Hematopoietic multipotent progenitor cell (in vitro differentiated cells): ENCODE measurements at regions not wholly inside any gene's neighbourhood (a gene's known extent, or its start where the extent isn't known, plus 50 kb on each side); places are given as distances from the start of the nearest gene placed in this dataset.
A peak's percentile ranks its signal among the peaks of the same experiment; 100 is the strongest.

Experiments
- DNase-seq, 3 donors: peaks; one replicate each; pipeline ENCODE4 v3.0.0-alpha.2; 2011 to 2015; ENCODE audit warnings: low read depth in 2 of 3, low spot score in 2 of 3

DNA sequence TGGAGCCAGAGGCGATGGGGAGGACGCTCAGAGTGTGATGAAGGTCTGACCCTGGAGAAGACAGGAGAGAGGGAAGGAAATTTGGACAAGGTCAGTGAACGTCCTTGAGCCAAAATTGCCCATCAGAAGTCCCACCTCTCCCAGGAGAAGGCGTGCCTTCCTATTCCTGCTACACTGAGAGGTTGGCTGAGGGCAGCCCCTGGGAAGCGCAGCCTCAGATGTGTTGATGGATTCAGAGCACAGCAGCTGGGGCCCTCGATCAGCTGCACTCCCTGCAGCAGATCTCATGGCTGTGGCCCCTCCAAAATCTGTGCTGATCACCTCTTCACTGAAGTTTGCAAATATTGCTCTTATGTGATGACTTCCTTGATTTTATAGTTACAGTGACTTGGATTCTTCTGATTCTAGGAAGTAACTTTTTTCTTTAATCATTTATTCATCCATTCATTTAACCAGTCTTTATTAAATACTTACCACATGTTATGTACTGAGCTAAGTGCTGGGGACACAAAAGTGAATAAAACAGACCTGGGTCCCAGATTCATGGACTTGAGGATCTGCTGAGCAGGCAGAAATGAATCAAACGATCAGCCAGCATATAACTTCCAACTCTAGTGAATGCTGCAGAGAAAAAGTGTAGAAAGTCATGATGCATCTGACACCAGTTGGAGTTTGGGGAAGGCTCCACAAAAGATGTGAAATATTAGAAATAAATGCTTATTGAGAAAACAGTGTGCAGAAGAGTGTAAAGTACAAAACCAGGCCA lies 69.6 kb upstream of the ARMC2 start:
- no peak for DNase-seq

DNA sequence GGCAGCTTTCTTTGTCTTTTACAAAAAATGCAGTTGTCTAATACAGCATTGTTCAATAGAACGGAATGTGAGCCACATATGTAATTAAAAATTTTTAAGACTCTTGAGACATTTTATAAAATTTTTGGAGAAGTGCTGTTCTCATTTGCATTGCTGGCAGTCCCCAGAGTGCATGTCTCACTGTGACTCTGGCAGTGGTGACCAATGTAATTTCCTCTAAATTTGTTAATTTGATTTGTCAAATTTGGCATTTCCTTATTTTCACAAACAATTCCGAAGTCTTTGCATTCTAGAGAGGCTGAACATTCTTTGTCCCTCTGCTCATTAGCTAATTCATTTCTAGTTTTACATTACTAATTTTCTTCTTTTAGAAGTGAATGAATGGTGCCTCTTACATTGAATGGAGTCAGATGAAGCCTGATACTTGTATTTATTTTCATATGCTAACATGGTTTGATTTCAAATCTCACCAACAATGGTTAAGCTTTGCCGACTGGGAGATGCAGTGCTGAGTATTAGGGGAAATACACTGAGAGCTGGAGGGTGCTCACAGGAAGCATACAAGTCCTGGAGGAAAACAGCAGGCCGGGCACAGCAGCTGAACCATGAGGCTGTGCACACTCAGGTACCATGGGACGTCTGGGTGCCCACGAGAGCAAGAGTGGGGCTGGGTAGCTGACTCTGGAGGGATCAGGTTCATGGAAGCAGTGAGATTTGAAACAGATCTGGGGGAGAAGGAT lies 68.5 kb upstream of the ARMC2 start:
- DNase-seq, result no peak

DNA sequence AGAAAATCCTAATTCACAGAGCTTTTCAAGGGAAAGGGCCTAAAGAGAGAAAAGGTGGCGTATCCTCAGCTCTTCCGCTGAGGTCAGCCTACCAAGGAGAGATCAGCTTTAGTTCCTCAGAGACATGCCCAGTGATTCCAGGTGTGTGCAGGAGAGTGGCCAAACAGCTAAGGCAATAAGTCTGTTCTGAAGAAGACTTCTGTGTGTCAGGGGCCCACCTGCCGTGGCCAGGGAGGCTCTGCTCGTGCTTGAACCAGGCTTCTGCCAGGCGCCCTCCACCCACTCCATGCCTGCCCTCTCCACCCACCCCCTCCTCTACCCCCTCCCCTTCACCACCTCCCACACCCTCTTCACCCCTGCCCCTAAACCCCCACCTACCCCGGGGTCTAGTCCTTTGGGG lies 67.4 kb upstream of the ARMC2 start:
- DNase-seq, result no peak

DNA sequence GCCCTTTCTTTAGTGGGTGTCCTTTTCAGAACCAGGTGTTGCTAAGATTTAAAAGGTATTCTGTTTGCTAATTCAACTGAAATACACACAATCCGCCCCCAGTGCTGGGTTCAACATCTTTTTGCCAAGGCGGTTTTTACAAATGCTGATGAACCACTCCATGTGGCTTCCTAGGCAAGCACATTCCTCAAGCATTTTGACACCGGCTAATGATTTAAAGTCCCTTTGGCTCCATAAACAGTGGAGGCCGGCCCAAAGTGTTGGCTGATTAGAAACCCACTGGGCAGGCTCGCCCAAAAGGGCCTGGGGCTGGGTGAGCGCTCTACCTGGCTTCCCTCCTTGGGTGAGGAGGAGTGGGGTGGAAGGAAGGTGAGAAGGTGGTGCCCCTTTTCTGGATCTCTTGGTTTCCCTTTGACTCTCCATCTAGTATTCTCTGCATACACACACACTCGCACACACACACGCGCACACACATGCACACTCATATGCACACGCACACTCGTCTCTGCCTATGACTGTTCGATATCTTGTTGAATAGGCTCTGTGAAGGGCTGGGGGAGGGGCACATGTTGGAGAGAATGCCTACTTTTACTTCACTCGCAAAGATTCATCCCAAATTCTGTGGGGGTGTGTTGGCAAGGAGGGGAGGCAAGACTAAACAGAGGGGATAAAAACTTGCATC lies 66.7 kb upstream of the ARMC2 start:
- DNase-seq, result no peak

DNA sequence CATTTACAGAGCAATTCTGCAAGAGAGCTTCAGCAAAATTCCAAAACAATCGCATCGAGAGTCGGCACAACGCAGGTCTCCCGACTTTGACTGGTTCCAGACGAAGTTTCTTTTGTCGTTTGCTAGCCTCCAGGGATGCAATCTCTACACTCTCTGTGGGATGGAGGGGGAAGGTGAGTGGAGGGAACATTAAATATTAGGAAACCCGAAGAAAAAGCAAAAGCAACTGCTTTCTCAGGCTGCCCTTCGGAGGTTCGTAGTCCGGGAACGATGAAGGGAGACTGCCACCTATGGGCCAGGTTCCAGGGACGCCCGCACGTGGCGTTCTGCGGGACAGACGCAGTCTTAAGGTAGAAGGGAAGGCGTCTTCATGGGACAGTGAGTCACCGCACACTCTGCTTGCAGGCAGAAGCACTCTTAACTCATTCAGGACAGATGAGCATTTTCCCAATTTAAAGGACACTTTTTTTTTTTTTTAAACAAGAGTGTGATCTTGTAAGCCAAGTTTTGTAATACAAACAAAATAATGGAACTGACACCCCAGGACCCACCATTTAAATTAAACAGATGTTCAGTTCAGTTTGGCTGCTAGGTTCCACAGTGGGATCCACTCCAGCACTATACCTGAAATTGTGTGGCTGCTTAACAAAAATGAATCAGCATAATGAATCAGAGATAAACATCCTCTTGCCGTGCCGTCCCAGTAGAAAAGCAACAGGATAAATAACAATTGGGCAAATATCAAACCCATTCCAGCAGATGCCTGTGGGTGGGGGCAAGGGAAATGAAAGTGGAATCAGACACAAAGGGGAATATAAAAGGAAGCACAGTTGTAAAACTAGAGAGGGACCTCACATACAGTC lies 65.8 kb upstream of the ARMC2 start:
- DNase-seq, result peak; percentile 47 to 89 (median 85)

DNA sequence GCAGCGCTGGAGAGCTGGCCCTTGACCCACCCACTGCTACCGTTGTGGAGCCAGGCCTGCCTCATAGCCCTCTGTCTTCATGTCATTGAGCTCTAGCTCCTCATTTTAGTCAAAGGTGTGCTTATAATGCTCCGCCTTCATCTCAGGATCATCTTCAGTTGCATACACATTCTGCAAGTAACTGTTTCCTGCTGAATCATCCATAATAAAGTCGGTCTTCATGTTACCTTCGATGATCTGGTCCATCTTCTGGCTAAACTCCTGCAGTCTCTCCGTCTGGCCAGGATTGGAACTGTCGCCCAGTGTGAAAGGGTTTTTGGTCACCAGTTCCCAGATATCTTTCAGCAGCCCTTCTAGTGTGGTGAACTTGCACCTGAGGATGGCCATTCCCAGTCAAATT lies 62.6 kb upstream of the ARMC2 start:
- no peak for DNase-seq

DNA sequence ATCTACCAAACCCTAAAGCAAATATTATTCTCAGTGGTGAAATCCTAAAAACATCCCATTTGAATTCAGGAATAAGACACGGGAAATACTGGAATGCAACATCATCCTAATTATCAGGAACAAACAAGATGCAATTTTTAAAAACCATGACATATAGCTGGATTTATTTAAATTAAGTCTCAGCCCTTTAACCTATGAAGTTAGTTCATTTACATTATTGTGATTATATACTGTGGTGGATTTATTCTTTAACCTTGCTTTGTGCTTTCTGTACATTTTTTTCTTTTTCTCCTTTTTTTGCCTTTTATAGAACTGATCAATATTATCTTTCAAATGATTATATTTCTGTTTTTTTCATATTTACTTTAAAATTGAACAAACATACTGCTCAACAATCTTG lies 59.8 kb upstream of the ARMC2 start:
- DNase-seq, result no peak

DNA sequence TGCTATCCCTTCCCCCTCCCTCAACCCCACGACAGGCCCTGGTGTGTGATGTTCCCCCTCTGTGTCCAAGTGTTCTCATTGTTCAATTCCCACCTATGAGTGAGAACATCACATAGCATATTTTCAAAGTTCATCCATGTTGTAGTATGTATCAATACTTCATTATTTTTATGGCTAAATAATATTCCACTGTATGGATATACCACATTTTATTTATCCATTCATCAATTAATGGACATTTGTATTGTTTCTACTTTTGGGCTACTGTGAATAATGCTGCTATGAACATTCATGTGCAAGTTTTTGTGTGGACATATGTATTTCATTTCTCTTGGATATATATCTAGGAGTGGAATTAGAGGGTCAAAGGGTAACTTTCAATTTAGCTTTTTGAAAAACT lies 58.7 kb upstream of the ARMC2 start:
- no peak for DNase-seq

DNA sequence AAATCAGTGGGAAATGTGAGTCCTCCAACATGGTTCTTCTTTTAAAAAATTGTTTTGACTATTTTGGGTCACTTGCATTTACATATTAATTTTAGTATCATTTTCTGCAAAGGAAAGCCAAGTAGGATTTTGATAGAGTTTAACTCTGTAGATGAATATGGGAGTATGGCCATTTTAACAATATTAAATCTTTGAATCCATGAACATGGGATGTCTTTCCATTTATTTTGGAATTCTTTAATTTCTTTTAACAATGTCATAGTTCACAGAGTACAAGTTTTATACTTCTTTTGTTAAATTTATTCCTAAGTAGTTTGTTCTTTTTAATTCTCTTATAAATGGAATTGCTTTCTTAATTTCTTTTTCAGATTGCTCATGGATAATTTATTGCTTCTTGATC lies 56.5 kb upstream of the ARMC2 start:
- no peak for DNase-seq

DNA sequence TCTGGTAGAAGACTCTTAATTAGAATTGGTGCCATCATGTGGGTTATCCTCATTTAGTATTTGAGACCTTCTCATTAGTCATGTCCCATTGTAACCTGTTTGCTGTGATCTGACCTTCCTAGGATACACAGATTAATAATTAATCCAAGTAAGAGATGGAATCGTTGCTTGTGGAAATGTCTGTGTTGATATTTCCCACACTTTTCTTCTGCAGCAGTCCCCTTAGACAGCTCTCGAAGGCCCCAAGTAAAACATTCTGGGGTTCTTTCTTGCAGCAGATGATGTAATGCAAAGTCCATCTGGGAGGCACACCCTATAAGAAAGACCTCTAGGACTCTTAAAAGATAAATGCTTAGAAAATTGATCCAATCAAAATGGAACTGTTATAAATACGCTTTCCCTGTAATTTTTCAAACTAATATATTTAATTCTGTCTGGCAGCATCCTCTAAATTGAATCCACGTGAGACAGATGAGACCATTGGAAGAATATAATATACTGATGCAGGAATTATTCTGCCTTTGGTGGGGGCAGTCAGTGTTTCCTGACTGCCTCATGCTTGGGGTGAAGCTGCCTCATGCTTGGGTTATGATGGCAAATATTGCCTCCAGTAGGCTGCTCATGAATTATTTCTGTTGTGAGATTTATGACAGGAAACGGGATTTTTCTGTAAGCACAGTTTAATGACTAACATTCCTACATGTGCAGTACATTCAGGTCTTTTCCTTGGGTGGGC lies 54.5 kb upstream of the ARMC2 start:
- no peak for DNase-seq

DNA sequence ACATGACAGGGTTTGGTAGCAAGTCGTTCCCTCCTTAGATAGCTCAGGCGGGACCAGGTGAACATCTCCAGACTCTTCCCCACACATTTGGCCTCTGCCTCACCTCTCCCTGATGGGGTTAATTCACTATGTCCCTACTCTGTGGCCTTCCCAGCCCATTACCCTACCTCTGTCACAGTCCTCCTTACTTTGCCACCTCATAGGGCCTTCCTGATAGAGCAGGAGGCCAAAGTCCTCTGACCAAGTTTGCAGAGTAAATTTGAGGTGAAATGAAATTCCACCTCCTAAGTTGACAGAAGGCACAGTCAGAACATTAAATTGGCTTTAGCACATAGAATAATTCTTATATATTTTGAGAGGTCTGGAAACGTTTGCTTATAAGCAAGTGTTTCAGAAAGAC lies 53.1 kb upstream of the ARMC2 start:
- DNase-seq, result no peak

DNA sequence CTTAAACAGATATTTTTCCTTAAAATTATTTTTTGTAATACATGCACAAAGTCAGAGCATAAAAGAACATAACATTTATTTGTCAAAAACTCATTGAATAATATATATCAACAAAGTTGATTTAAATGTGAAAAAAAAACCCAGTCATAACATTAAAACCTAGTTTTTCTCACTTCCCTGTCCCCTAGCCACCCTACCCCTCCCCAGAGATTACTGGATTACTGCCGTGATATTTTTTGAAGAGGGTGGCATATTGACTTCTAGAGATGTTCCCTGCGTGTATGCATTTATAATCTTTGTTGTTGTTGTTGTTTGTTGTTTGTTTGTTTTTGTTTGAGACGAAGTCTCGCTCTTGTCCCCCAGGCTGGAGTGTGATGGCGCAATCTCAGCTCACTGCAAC lies 52.4 kb upstream of the ARMC2 start:
- no peak for DNase-seq

DNA sequence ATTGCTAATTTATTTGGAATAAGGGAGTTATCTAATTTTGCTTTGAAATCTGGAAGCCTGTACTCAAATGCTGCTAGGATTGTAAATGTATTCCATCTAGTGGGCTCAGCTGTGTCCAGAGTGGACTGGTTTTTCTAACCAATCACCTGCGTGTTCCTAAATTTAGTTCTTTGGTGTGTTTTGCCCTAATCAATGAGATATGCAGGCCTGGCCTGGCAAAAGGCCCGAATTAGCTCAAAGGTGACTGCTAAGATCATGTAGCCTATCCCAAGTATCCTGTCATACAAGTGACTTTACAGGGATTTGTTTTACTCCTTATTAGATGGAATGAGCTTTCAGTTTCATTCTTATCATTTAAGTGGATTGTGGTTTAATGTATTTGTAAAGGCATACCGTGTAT lies 51.3 kb upstream of the ARMC2 start:
- no peak for DNase-seq

DNA sequence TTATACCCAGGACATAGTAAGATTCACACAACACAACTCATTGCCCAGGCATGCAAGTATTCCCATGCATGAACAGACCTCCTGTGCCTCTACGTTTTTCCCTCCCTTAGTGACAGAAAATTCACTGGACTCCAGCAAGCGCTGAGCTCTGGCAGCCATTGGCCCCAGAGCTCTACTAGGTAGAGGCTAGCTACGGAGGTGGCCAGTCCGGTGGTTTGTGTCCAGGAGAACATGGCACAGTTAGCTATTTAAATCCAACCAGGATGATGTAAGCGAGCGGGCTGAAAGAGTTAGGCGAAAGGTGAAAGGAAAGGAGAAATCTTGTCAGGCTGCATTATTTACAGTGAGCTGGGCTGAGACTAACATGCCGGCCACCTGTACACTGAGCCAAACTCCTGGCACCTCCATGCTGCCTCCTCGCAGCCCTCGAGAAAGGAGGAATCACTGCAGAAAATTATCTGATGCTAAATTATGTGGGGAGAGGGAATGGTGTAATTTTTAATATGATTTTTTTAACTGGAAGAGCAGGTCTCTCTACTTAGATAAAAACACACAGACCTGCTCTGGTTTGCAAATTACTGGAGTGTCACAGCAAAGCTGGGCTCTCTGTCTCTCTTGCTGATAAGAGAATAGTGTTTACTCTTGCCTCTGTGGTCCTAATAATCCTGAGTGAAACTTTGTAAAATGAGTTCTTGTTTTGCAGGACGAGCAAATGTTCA lies 50.1 kb upstream of the ARMC2 start:
- DNase-seq, result no peak
